NCI-H82 (cell line): ENCODE measurements at regions not wholly inside any gene's neighbourhood (a gene's known extent, or its start where the extent isn't known, plus 50 kb on each side); places are given as distances from the start of the nearest gene placed in this dataset.
"Not testable (repeated sequence)": the region's sequence is repeated elsewhere in the genome, so short reads cannot be mapped to it uniquely, and the experiment has no call there.

Source experiments
- DNase-seq: peaks from one replicate; lab custom pipeline; 2025; lab: John Stamatoyannopoulos, UW

DNA sequence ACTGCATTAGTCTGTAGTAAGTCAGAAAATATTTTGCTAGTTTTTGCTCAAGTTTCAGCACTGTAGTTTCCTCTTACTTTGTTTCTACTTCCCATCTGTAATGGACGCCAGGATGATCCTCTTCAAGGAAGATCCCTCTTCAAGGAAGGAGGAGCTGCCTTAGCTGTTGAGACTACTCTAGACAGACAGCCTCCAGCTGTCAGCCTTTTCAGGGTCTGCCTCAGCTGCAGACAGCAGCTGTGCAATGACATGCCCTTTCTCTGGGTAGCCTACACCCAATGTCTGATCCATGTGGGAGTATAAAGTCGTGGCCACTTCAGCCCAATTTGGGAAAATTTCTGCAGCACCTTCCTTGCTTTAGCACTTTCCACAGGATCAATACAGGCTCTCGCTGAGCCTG lies 281.0 kb upstream of the MAOA start:
- peak; percentile 86 for DNase-seq

DNA sequence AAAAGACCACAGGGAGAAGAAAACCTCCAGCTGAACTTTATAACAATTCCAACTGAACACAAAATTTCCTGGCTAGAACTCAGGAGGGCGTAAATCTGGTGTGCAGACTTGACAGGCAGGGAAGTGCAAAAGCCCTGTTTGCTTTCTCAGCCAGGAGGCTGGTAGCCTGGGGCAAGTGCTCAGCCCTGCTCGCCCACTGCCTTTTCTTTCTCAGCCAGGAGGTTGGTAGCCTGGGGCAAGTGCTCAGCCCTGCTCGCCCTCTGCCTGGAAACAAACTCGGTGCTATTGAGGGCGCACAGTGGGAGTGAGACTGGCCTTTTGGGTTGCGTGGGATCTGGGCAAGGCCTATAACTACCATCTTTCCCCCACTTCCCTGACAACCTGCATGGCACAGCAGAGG lies 275.4 kb upstream of the MAOA start:
- no peak for DNase-seq

DNA sequence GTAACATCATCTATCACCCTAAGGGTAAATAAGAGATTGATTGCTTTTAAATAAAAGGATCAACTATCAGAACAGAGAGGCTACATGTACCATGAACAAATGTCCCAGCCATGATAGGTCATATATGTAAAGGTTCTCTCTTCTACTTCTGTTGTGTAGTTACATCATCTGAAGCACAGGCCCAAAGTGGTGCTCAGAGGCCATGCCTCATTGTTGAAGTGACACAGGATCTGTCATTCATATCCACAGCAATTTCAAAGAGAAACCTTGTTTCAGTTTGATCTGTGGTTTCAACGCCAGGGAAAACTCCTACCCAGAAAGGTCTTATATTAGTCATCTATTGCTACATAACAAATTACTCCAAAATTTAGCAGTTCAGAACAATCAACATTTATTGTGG lies 269.2 kb upstream of the MAOA start:
- DNase-seq = no peak

GRCh38 chrX:43405191-43405590 lies 250.9 kb upstream of the MAOA start:
- DNase-seq = no peak

GRCh38 chrX:43423876-43424275 lies 232.2 kb upstream of the MAOA start:
- no peak for DNase-seq

DNA sequence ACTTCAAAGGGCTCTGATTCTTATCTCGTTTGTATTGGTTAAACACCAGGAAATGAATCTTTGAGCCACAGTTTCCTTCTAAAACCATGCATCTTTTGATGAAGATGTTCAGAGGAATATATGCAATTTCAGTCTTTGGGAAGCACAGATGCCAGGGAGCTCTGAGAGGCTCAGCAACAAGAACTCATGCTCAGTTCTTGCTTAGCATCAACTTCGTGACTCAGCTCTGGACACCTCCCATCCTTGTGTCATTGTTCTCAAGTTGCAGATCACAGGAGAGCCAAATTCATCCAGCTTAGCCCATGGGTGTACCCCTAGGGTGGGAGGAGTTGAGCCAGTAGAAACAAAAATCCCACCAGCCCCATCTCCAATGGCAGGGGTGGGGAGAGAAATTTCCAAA lies 219.6 kb upstream of the MAOA start:
- DNase-seq = no peak

GRCh38 chrX:43446752-43447151 lies 209.3 kb upstream of the MAOA start:
- peak; percentile 2 for DNase-seq

DNA sequence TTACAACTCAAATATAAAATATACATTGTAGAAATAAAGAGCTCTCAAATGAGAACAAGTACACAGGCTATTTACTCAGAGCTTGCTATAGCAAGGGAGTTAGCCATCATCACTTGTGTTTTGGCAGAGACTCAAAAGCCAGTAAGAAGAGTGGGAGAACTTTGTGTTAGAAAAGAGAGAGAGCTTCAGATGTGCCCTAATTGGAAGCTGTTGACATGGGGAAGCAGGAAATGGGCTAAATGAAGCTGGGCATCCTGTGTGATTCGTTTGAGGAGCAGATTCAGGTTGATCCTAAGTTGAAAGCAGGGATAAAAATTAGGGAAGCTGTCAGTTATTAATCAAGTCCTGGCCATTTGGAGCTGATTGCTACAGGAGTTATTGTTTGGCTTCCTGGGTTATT lies 207.4 kb upstream of the MAOA start:
- no peak for DNase-seq

GRCh38 chrX:43450355-43450754 lies 205.7 kb upstream of the MAOA start:
- no peak for DNase-seq

DNA sequence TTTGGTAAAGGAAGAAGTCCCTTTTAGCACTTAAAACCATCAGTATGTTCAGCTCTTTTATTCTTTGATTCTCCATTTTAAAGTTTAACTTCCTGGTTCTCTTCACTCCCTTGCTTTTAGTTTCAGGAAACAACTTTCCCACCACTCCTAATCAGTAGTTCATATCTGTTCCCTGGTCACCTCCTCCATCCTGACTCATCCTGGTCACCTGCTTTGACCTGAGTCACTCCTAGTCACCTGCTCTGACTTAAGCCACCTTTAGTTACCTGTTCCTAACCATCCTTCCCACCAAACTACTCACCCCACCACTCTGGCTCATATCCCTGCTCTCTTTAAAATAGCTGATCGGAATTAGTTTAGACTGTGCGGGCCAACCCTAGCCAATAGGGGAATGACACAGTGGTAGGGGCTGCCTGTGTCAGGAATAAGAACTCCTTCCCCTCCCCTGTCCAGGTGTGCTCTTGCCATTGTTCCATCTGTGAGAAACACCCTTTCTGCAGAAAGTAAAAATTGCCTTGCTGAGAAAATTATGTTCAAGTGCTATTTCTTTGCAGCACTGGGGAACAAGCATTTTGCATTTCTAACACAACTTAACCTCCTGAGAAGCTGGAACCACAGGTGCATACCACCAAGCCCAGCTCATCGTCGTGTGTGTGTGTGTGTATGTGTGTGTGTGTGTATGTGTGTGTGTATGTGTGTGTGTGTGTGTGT lies 204.0 kb upstream of the MAOA start:
- not testable (repeated sequence) for DNase-seq

GRCh38 chrX:43456063-43456462 lies 200.0 kb upstream of the MAOA start:
- peak; percentile 92 for DNase-seq

DNA sequence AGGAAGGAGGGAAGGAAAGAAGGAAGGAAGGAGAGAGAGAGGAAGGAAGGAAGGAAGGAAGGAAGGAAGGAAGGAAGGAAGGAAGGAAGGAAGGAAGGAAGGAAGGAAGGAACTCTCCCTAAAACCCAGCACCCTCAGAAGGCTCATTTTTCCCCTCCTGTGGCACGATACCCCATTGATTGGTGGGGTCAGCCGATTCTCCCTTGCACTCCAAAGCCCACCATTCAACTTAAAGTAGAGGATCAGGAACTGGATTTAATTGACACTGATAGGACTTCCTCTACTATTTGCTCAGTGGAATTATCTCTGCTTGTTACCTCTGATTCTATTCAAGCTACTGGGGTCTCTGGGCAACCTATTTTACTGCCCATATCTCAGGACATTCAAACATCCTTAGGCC lies 199.2 kb upstream of the MAOA start:
- no peak for DNase-seq

GRCh38 chrX:43467608-43468234 lies 188.4 kb upstream of the MAOA start:
- DNase-seq = no peak

DNA sequence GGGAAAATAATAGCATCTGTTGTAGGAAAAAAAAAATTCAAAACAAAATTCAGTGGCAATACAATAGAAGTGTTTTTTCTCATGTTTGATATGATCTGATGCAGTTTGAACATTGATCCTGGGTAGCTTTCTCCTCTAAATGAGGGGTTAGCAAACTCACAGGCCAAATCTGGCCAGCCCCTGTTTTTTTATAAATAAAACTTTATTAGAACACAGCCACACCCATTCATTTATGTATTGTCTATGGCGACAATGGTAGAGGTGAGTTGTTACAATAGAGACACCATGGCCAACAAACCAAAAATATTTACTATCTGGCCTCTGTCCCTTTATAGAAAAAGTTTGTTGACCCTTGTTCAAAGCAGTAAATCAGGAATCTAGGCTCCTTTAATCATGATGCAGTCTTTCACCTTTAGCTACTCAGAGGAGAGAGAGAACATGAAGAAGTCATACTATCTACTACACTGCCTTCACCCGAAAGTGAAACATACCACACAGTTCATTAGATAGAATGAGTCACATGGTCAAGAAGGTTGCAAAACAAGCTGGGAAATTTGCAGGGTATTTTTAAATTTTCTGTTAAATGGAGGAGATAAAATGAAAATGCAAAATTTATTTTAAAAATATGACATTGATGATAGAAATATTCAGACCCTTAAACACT lies 186.6 kb upstream of the MAOA start:
- DNase-seq = no peak

DNA sequence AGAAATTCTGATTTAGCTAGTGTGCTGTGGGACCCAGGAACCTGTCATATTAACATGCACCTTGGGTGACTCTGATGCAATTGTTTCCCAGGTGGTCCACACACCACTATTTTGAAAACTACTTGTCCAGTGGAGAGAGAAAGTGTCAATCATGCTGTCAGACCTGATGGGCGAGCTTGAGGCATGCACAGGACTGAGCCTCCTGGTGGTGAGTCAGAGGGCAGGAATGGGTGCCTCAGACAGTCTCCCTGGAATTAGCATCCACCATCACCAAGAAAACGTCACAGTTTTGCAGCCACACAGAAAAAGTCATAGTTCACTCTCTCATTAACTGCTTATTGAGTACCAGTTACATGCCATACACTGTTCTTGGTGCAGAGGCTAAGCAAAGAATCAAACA lies 181.8 kb upstream of the MAOA start:
- no peak for DNase-seq

- DNase-seq = no peak
Measured at GRCh38 chrX:43479070-43479469, 177.0 kb upstream of the MAOA start.

GRCh38 chrX:43479850-43480249 lies 176.2 kb upstream of the MAOA start:
- no peak for DNase-seq

DNA sequence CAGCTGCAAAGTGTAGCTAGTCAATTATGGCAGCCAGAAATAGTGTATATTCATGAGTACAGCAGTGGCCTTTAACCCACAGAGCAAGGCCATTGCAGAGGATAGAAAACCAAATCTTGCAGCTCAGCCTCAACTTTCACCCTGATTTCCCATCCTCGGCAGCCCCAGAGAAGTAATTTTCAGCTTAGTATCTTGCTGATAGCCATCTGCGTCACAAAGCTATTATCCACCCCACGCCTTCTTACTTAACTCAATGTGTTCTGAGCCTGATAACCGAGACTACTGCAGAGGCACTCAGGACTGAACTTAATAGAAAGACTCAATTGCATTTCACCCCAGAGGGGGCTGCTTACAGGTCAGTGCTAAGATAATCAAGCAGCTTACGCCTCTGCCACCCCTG lies 174.5 kb upstream of the MAOA start:
- peak; percentile 94 for DNase-seq

DNA sequence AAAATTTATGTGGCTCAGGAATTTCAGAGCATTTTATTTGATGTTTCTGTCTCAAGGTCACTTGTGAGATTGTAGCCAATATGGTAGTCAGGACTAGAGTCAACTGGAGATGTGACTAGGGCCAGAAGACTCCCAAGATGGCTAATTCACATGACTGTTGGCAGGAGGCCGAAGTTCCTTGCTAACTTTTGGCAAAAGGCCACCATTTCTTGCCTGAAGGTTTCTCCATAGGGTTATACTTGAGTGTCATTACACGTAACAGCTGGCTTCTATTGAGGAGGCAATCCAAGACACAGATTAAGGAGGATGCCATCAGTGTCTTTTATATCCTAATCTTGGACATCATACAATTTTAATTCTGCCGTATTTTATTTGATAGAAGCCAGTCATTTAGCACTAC lies 162.3 kb upstream of the MAOA start:
- peak; percentile 6 for DNase-seq

GRCh38 chrX:43500246-43500645 lies 155.9 kb upstream of the MAOA start:
- DNase-seq = peak; percentile 19

DNA sequence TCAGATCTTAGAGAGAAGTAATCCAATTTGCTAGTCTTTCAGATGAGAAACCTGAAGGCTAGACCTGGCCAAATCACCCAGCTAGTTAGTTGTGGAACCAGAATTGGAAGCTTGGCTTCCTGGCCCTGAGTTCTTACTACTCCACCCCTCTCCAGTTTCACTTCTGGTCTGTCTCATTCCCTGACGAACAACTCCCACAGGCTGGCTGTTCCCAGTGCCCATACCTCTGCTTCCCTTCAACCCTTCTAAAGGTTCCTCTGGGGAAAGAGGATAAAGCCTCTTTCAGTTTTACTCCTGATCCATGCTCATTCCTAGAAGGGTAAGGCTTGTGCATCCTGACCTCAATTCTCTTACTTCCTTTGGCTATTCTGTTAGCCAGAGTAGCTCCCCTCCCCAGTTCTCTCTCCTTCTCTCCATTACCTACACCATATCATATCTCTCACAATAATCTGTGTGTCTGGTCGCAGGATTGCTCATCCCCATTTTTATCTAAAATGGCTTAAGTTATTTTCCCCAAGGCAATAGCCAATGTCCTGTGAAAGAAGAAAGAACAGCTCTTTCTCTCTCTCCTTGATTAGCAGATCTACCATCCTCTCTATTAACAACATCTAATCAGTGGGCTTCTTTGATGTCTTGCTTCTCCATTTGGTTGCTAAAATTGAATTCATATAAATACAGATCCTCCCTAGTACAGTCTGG lies 155.0 kb upstream of the MAOA start:
- DNase-seq = peak; percentile 5

DNA sequence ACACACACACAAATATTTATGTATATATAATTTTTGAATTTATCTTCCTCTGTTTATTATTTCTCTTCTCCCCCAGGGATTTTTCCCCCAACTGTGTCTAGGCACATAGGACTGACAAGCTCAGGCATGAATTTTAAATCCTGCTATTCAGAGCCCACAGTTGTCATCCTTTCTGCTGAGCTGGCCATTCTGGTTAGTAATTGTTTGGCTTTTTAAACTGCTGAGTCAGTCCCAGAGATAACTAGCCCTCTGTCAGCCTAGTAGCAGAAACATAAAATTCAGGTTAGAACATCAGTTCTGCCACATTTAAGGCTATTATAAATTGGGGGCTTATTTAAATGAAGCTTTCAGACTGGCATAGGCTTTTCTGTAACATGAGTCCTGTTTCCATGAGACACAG lies 151.7 kb upstream of the MAOA start:
- peak; percentile 8 for DNase-seq

DNA sequence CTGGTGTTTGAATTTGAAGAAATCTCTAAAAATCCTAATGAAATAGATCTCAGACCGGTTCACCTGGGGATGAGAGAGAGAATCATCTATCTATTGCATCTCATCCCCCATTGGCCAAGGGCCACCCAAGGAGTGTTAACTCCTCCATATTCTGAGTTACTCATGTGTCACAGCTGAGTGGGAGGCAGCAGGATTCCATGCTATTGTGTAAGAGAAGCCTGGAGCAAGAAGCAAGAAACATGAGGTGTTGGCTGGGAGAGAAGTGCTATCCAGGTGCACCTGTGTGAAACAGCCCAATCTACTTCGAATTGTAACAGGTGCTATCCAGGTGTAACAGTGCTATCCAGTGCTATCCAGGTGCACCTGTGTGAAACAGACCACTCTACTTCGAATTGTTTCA lies 150.3 kb upstream of the MAOA start:
- DNase-seq = no peak
